ENCODE measurements at regions not wholly inside any gene's neighbourhood (a gene's known extent, or its start where the extent isn't known, plus 50 kb on each side); places are given as distances from the start of the nearest gene placed in this dataset.

DNA sequence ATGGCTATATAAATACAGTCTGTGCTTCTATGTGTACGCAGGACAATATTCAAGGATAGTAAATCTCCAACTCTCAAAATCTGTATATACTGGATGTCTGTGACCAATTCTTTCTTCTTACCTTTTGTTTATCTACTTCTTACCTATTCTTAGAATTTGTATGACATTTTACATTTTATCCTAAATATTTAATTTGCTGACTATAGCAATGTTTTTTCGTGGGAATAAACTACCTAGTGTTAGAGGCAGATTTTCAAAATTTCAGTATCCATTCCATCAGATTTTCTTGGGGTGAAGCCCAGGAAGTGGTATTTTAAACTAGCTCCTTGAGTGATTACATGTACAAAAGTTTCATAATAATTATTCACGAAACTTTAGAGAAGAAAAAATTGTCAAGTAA is 334.5 kb upstream of the BCHE start:
- no peak for DNase-seq (ENCODE audit: low spot score)
- Mint-ChIP-seq H3K27ac (ENCODE audit: unreplicated experiment) (no peak overlapping the region), H3K36me3 (ENCODE audit: low read depth, unreplicated experiment) (no peaks in the 10 kb centered on the region), H3K4me3 (ENCODE audit: unreplicated experiment) (no peak overlapping the region), H3K27me3 (ENCODE audit: unreplicated experiment) (no peaks in the 10 kb centered on the region), H3K4me1 (ENCODE audit: unreplicated experiment) (peaks cover 8% of the 10 kb centered on the region), H3K9me3 (ENCODE audit: unreplicated experiment) (no peaks in the 10 kb centered on the region)
- TF ChIP-seq, protein P1, sequence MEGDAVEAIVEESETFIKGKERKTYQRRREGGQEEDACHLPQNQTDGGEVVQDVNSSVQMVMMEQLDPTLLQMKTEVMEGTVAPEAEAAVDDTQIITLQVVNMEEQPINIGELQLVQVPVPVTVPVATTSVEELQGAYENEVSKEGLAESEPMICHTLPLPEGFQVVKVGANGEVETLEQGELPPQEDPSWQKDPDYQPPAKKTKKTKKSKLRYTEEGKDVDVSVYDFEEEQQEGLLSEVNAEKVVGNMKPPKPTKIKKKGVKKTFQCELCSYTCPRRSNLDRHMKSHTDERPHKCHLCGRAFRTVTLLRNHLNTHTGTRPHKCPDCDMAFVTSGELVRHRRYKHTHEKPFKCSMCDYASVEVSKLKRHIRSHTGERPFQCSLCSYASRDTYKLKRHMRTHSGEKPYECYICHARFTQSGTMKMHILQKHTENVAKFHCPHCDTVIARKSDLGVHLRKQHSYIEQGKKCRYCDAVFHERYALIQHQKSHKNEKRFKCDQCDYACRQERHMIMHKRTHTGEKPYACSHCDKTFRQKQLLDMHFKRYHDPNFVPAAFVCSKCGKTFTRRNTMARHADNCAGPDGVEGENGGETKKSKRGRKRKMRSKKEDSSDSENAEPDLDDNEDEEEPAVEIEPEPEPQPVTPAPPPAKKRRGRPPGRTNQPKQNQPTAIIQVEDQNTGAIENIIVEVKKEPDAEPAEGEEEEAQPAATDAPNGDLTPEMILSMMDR (IDR thresholded peaks at IDR 0.05; ENCODE audit: unreplicated experiment): no peak

DNA sequence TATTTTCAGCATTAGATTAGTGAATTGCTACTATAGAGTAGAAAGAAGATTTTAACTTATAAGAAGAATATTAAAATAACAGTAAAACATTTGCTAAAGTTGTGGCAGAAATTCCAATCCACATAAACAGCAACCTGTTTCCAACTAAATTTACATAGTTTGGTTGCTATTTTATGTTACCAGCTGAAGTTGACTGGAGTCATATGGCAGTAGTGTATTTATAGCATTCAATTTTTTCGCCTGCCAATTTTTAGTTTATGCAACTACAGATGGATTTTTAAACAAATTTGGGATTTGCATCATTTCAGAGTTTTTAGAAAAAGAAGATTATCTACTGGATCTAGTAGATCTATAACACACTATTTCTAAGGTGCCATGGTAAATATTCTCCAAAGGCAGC is 332.5 kb upstream of the BCHE start:
- Mint-ChIP-seq H3K27ac (ENCODE audit: unreplicated experiment) (no peak overlapping the region), H3K4me1 (ENCODE audit: unreplicated experiment) (peaks cover 8% of the 10 kb centered on the region), H3K4me3 (ENCODE audit: unreplicated experiment) (no peak overlapping the region), H3K27me3 (ENCODE audit: unreplicated experiment) (no peaks in the 10 kb centered on the region), H3K9me3 (ENCODE audit: unreplicated experiment) (no peaks in the 10 kb centered on the region), H3K36me3 (ENCODE audit: low read depth, unreplicated experiment) (no peaks in the 10 kb centered on the region)
- TF ChIP-seq, protein P1 (IDR thresholded peaks at IDR 0.05; ENCODE audit: unreplicated experiment): no peak
- DNase-seq (ENCODE audit: low spot score): no peak

GRCh38 chr3:166127969-166128368 is 290.7 kb upstream of the BCHE start:
- no peak for DNase-seq (ENCODE audit: low spot score)
- Mint-ChIP-seq H3K36me3 (ENCODE audit: low read depth, unreplicated experiment) (no peaks in the 10 kb centered on the region), H3K27ac (ENCODE audit: unreplicated experiment) (no peak overlapping the region), H3K9me3 (ENCODE audit: unreplicated experiment) (no peaks in the 10 kb centered on the region), H3K4me3 (ENCODE audit: unreplicated experiment) (no peak overlapping the region), H3K27me3 (ENCODE audit: unreplicated experiment) (no peaks in the 10 kb centered on the region), H3K4me1 (ENCODE audit: unreplicated experiment) (no peaks in the 10 kb centered on the region)
- TF ChIP-seq, protein P1 (IDR thresholded peaks at IDR 0.05; ENCODE audit: unreplicated experiment): no peak

DNA sequence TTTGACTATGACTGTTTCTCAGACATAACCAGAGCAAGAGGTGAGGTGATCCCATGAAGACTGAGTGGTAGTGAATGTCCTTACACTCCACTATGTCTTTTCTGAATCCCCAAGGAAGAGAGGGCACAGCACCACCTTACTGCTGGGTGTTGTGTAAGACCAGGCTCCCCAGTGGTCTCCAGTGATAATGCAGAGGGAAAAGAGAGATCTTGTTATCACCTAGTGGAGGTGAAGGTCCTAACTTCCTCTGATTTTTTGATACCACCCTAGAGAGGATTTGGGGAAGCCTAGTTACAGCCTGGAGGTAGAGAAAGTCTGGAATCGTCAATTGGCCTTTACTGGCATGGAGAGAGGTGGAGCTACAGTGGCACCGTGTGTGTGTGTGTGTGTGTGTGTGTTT is 288.0 kb upstream of the BCHE start:
- Mint-ChIP-seq H3K9me3 (ENCODE audit: unreplicated experiment) (no peaks in the 10 kb centered on the region), H3K4me3 (ENCODE audit: unreplicated experiment) (no peak overlapping the region), H3K27me3 (ENCODE audit: unreplicated experiment) (no peaks in the 10 kb centered on the region), H3K36me3 (ENCODE audit: low read depth, unreplicated experiment) (no peaks in the 10 kb centered on the region), H3K27ac (ENCODE audit: unreplicated experiment) (no peak overlapping the region), H3K4me1 (ENCODE audit: unreplicated experiment) (no peaks in the 10 kb centered on the region)
- no peak for DNase-seq (ENCODE audit: low spot score)
- TF ChIP-seq, protein P1 (IDR thresholded peaks at IDR 0.05; ENCODE audit: unreplicated experiment): no peak

- no peaks in the 10 kb centered on the region for H3K9me3 Mint-ChIP-seq (ENCODE audit: unreplicated experiment)
- H3K27me3 Mint-ChIP-seq (ENCODE audit: unreplicated experiment): no peaks in the 10 kb centered on the region
- TF ChIP-seq, protein P1 (IDR thresholded peaks at IDR 0.05; ENCODE audit: unreplicated experiment): no peak
- DNase-seq (ENCODE audit: low spot score): no peak
- H3K4me3 Mint-ChIP-seq (ENCODE audit: unreplicated experiment): no peak overlapping the region
- no peak overlapping the region for H3K27ac Mint-ChIP-seq (ENCODE audit: unreplicated experiment)
- no peaks in the 10 kb centered on the region for H3K36me3 Mint-ChIP-seq (ENCODE audit: low read depth, unreplicated experiment)
- no peaks in the 10 kb centered on the region for H3K4me1 Mint-ChIP-seq (ENCODE audit: unreplicated experiment)
Measured at GRCh38 chr3:166123576-166123975, 286.4 kb upstream of the BCHE start.

All from endothelial cell (in vitro differentiated cells).